ENCODE measurements at regions not wholly inside any gene's neighbourhood (a gene's known extent, or its start where the extent isn't known, plus 50 kb on each side); places are given as distances from the start of the nearest gene placed in this dataset.
"Not testable (repeated sequence)": the region's sequence is repeated elsewhere in the genome, so short reads cannot be mapped to it uniquely, and the experiment has no call there.

GRCh38 chr4:20196476-20196875 lies 55.2 kb upstream of the SLIT2 start:
- DNase-seq (ENCODE audit: low read depth): no peak

GRCh38 chr4:20195071-20195885 lies 56.4 kb upstream of the SLIT2 start:
- no peak for DNase-seq (ENCODE audit: low read depth)

GRCh38 chr4:20194123-20195013 lies 57.3 kb upstream of the SLIT2 start:
- DNase-seq (ENCODE audit: low read depth): no peak

GRCh38 chr4:20193141-20193936 lies 58.4 kb upstream of the SLIT2 start:
- no peak for DNase-seq (ENCODE audit: low read depth)

GRCh38 chr4:20192736-20193135 lies 59.0 kb upstream of the SLIT2 start:
- no peak for DNase-seq (ENCODE audit: low read depth)

- no peak for DNase-seq (ENCODE audit: low read depth)
Observed at GRCh38 chr4:20185103-20185502, 66.6 kb upstream of the SLIT2 start.

- not testable (repeated sequence) for DNase-seq (ENCODE audit: low read depth)
Observed at GRCh38 chr4:20183131-20183530, 68.6 kb upstream of the SLIT2 start.

- DNase-seq (ENCODE audit: low read depth): no peak
Observed at GRCh38 chr4:20181926-20182325, 69.8 kb upstream of the SLIT2 start.

- no peak for DNase-seq (ENCODE audit: low read depth)
Observed at GRCh38 chr4:20180509-20180908, 71.2 kb upstream of the SLIT2 start.

- DNase-seq (ENCODE audit: low read depth): no peak
Observed at GRCh38 chr4:20178902-20179576, 72.7 kb upstream of the SLIT2 start.

GRCh38 chr4:20176881-20177280 lies 74.8 kb upstream of the SLIT2 start:
- DNase-seq (ENCODE audit: low read depth): no peak

GRCh38 chr4:20172070-20172760 lies 79.5 kb upstream of the SLIT2 start:
- no peak for DNase-seq (ENCODE audit: low read depth)

GRCh38 chr4:20166544-20166943 lies 85.2 kb upstream of the SLIT2 start:
- no peak for DNase-seq (ENCODE audit: low read depth)

GRCh38 chr4:20159516-20159915 lies 92.2 kb upstream of the SLIT2 start:
- no peak for DNase-seq (ENCODE audit: low read depth)

GRCh38 chr4:20158195-20158594 lies 93.5 kb upstream of the SLIT2 start:
- no peak for DNase-seq (ENCODE audit: low read depth)

GRCh38 chr4:20151436-20151835 lies 100.3 kb upstream of the SLIT2 start:
- DNase-seq (ENCODE audit: low read depth): no peak

GRCh38 chr4:20149143-20149542 lies 102.6 kb upstream of the SLIT2 start:
- not testable (repeated sequence) for DNase-seq (ENCODE audit: low read depth)

- DNase-seq (ENCODE audit: low read depth): no peak
Observed at GRCh38 chr4:20137176-20137575, 114.5 kb upstream of the SLIT2 start.

- DNase-seq (ENCODE audit: low read depth): no peak
Observed at GRCh38 chr4:20127626-20128025, 124.1 kb upstream of the SLIT2 start.

GRCh38 chr4:20126906-20127305 lies 124.8 kb upstream of the SLIT2 start:
- no peak for DNase-seq (ENCODE audit: low read depth)
